HG02588 (cell line): ENCODE measurements at regions not wholly inside any gene's neighbourhood (a gene's known extent, or its start where the extent isn't known, plus 50 kb on each side); places are given as distances from the start of the nearest gene placed in this dataset.
"Not testable (repeated sequence)": the region's sequence is repeated elsewhere in the genome, so short reads cannot be mapped to it uniquely, and the experiment has no call there.

ENCODE experiments used
- ATAC-seq: cut with Tn5 transposase; IDR thresholded peaks from one replicate; pipeline ENCODE4 v1.9.1; 2021; ENCODE audit warnings: mild to moderate bottlenecking, moderate library complexity; ENCODE audit not compliant: unreplicated experiment

DNA sequence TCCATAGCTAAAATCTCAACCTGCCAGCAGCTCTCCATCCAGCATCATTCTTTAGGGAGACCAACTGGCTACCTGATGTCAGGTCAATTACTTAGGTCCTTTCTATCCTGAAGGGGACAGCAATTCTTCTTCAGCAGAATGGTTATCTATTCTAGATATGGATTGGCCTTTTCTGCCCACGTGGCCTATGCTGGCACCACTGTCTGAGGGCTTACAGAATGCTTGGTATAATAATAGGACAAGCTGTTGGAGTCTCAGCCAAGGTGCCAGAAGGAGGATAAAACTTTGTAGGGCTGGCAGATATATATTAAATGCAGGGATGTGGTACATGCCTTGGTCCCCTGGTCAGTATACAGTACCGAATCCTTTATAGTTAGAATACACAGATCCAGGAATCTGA is 89.8 kb upstream of the C1GALT1C1 start:
- no peak for ATAC-seq

DNA sequence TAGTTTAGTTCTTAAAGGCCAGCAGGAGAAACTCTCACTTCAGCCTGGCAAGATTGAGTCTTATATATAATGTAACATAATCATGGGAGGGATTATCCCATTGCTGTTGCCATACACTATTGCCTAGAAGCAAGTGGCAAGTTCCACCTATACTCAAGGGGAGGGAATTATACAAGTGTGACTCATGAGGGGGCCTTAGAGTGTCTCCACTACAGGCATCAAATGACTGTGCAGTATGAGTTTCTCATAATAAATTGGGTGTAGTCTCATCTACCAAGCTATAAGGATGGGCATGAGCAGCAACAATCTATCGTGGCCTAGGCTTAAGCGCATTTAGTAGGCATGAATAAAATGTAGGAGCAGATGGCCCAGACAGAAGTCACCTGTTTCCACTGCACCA is 89.1 kb upstream of the C1GALT1C1 start:
- no peak for ATAC-seq

DNA sequence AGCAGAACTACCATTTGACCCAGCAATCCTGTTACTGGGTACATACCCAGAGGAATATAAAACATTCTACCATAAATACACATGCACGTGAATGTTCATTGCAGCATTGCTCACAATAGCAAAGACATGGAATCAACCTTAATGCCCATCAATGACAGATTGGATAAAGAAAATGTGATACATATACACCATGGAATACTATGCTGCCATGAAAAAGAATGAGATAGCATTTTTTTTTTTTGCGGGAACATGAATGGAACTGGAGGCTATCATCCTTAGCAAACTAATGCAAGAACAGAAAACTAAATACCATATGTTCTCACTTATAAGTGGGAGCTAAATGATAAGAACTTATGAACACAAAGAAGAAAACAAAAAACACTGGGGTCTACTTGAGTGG is 72.5 kb upstream of the C1GALT1C1 start:
- not testable (repeated sequence) for ATAC-seq

DNA sequence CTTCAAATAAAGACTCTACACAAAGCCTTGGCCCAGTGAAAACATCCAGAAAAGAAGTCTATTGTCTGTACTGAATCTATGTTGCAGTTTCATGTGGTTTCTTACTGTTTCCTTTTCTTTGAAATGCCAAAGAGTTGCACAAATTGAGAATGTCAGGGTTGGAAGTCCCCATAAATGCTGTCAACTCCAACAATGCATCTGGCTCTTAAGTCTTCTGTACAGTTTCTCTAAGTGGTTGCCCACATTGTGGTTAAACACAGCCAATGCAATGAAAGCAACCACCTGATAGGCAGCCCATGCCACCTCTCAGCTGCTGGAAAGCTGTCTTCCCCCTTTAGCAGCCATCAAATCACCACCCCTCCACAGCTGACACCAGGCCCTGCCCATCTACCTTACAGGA is 67.2 kb upstream of the C1GALT1C1 start:
- peak; percentile 91 for ATAC-seq

DNA sequence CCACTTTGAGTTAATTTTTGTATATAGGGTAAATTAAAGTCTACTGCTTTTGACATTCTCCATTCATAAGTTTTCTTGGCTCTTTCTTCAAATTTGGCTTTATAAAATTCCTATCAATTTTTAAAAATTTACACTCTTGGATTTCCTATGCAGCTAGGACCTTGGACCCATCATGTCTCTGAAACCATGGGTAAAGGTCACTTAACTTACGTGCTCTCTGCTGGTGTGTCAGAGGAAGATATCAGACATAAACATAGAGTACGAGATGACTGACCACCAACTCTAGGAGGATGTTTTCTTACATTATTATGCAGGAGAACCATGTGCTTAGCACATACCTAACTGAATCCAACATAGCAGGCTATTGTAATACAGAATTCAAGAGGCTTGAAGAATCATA is 62.5 kb upstream of the C1GALT1C1 start:
- ATAC-seq, result no peak

DNA sequence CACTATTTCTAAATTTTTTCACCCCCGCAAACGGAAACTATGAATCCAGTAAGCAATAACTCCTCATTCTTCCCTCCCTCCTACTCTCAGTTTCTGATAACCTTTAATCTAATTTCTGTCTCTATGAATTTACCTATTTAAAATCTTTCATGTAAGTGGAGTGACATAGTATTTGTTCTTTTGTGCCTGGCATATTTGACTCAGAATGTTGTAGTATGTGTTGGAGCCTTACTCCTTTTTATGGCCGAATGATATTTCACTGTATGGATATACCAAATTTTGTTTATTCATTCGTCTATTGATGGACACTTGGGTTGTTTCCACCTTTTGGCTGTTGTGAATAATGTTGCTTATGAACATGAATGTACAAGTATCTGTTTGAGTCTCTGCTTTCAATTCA is 61.1 kb upstream of the C1GALT1C1 start:
- no peak for ATAC-seq

DNA sequence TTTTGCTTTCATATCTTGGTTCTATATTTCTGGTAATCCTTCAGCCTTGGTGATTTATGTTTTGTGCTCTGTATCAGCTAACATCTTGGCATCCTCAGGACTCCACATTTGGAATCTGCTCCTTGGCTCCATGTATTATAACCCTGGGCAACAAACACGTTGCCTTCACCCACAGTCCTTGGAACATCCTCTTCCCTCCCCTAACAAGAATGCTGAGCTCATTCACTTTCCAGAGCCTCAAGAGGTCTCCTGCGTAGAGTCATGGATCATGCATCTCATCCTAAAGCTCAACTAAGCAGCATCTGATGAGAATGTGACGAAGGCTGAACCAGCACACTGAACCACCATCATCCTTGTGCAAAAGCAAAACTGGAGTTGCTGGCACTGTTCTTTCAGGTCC is 60.5 kb upstream of the C1GALT1C1 start:
- no peak for ATAC-seq

DNA sequence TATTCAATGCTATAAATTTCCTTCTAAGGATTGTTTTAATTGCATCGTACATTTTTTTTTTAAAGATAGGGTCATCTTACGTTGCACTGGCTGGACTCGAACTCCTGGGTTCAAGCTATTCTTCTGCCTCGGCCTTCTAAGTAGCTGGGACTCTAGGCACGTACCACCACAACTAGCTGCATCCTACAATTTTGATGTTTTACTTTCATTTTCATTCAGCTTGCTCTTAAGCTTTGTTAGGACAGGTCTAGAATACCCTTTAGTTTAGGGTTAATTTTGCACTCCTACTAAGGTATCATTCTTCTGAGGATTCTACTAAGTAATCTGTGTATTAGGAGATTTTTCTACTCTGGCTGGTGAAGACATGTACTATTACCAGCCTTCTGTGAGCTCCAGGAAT is 50.2 kb upstream of the C1GALT1C1 start:
- ATAC-seq, result no peak
